ENCODE measurements at regions not wholly inside any gene's neighbourhood (a gene's known extent, or its start where the extent isn't known, plus 50 kb on each side); places are given as distances from the start of the nearest gene placed in this dataset.

DNA sequence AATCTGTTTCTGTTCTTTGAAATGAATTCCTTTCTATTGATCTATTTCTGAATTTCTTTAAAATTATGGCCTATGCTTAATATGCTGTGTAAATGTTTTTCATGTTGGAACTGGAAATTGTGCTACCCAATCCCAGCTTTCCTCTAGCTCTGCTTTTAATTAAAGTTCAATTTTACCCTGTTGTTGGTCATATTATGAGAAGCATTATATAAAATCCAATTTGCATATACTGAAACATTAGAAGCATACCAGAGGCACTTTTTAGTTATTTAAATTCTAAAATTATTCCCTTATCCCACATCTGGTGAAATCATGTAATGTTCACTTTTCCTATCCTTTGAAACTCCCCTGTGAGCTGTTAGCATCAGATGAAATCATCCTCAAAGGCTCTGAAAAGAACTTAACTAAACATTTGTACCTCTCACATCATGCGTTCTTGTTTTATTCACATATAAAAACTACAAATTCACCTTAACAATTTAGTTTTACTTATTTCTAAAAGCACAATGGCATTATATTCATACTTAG, 160.6 kb upstream of the COL21A1 start:
- ChIA-PET POLR2A (no interaction called here), CTCF (no interaction called here)
- H3K27ac Mint-ChIP-seq = no peak overlapping the region
- H3K9me3 ChIP-seq (ENCODE audit: low read length) = no peaks in the 10 kb centered on the region
- H3K36me3 ChIP-seq (ENCODE audit: insufficient read depth, low read length) = no peaks in the 10 kb centered on the region
- no peaks in the 10 kb centered on the region for H3K27me3 ChIP-seq (ENCODE audit: insufficient read depth, low read length, poor library complexity, severe bottlenecking)
- H3K36me3 Mint-ChIP-seq = no peaks in the 10 kb centered on the region
- no peak overlapping the region for H3K4me3 ChIP-seq (ENCODE audit: low read length)
- peaks cover 0 to 3% (median 0%) of the 10 kb centered on the region in 5 donors for H3K9me3 Mint-ChIP-seq
- no peak for DNase-seq
- H3K27ac ChIP-seq (ENCODE audit: low read depth, low read length) = no peak overlapping the region
- H3K4me1 Mint-ChIP-seq = no peaks in the 10 kb centered on the region
- H3K27me3 Mint-ChIP-seq = no peaks in the 10 kb centered on the region
- H3K4me3 Mint-ChIP-seq = no peak overlapping the region
- no peaks in the 10 kb centered on the region for H3K4me1 ChIP-seq (ENCODE audit: insufficient read depth, low read length)

DNA sequence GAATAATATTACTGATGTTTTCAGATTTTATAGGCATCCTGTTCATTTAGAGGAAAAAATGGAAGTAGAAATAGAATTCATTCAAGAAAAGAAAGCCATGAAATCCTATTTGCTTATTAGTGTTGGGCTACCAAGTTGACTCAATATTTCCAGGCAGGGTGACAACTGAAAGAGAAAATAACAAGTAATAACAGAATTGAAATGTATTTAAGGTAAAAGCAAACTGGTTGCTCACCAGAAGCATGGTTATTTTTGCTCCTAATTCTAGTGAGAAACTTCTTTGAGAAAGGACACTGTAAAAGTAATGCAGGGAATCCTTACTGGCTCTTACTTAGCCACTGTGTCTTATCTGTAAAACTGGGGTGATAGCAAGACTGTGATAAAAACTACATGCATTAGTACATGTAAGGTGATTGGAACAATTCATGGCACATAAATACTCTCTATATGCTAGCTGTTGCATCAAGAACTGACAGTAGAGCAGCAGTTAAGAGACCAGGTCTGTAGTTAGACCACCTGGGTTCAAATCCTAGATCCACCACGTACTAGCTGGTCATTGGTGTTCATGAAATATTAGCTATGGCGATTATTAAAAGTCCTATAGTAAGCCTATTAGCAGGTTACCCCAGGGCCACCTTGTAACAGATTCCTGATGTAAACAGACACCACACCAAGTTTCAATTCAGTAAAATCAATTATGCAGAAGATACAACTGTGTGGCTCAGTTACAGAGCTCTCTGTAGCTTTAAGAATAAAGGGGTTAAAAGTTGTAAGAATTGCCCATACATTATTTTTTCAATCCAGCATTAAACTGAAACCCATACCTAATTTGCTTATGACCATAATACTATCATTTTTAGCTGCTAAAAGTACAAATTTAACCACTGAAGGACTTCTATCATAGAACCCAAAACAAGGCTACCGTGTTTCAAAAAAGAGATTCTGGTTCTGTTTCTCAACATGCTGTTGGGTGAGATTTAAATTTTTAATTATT, 159.2 kb upstream of the COL21A1 start:
- no peak overlapping the region for H3K4me3 Mint-ChIP-seq
- POLR2A ChIA-PET = no interaction called here
- no peaks in the 10 kb centered on the region for H3K36me3 Mint-ChIP-seq

DNA sequence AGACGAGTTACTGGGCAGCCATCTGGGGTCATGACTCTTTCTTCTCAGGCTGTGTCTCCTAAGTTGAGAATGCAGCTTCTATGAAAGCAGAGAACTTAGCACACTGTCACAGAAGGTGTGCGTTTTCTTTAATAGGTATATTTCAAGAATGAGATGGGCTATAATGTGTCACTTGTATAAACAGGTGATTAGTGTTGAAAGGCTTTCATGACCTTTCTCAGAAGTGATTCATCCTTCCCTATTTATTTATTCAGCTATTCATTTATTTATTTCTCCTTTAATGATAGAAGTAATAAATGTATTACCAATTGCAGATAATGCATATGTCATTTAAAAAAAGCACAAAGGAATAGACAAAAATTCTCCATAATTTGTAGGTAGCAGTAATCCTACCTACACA, 157.2 kb upstream of the COL21A1 start:
- no peak for DNase-seq
- Histone ChIP-seq H3K9me3 (ENCODE audit: low read length) (no peaks in the 10 kb centered on the region), H3K4me3 (ENCODE audit: low read length) (no peak overlapping the region), H3K27me3 (ENCODE audit: insufficient read depth, low read length, poor library complexity, severe bottlenecking) (no peaks in the 10 kb centered on the region), H3K36me3 (ENCODE audit: insufficient read depth, low read length) (no peaks in the 10 kb centered on the region), H3K4me1 (ENCODE audit: insufficient read depth, low read length) (no peaks in the 10 kb centered on the region), H3K27ac (ENCODE audit: low read depth, low read length) (no peak overlapping the region)
- ChIA-PET CTCF (no interaction called here), POLR2A (no interaction called here)
- no peaks in the 10 kb centered on the region for H3K27me3 Mint-ChIP-seq
- no peaks in the 10 kb centered on the region for H3K36me3 Mint-ChIP-seq
- H3K4me1 Mint-ChIP-seq = no peaks in the 10 kb centered on the region
- peaks cover 0 to 8% (median 0%) of the 10 kb centered on the region in 5 donors for H3K9me3 Mint-ChIP-seq
- H3K4me3 Mint-ChIP-seq = no peak overlapping the region
- H3K27ac Mint-ChIP-seq = no peak overlapping the region

More for the DNA sequence above, 159.2 kb upstream of the COL21A1 start:
- CTCF ChIA-PET = no interaction called here
- peaks cover 0 to 6% (median 0%) of the 10 kb centered on the region in 5 donors for H3K9me3 Mint-ChIP-seq
- no peak for DNase-seq
- no peak overlapping the region for H3K27ac Mint-ChIP-seq
- Histone ChIP-seq H3K27ac (ENCODE audit: low read depth, low read length) (no peak overlapping the region), H3K4me1 (ENCODE audit: insufficient read depth, low read length) (no peaks in the 10 kb centered on the region), H3K36me3 (ENCODE audit: insufficient read depth, low read length) (no peaks in the 10 kb centered on the region), H3K9me3 (ENCODE audit: low read length) (no peaks in the 10 kb centered on the region), H3K27me3 (ENCODE audit: insufficient read depth, low read length, poor library complexity, severe bottlenecking) (no peaks in the 10 kb centered on the region), H3K4me3 (ENCODE audit: low read length) (no peak overlapping the region)
- H3K4me1 Mint-ChIP-seq = no peaks in the 10 kb centered on the region
- no peaks in the 10 kb centered on the region for H3K27me3 Mint-ChIP-seq

DNA sequence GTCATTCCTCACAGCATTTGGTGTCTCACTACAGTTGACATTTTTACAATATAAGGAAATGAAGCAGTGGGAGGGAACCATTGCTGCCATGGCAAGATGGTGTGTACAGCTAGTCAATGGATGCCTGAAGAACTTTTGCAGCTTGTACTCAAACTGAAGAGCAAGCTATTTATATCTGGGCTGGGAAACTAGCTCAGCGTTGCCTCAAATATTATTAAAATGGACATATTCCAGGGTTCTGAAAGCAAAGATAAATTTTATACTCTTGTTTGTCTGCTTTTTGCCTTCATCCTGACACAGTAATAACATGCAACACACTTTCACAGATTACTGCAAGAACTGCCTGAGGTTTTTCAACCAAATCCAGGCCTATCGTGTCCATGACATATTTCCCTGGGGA, 156.4 kb upstream of the COL21A1 start:
- Histone ChIP-seq H3K27ac (ENCODE audit: low read depth, low read length) (no peak overlapping the region), H3K27me3 (ENCODE audit: insufficient read depth, low read length, poor library complexity, severe bottlenecking) (no peaks in the 10 kb centered on the region), H3K4me3 (ENCODE audit: low read length) (no peak overlapping the region), H3K4me1 (ENCODE audit: insufficient read depth, low read length) (no peaks in the 10 kb centered on the region), H3K36me3 (ENCODE audit: insufficient read depth, low read length) (no peaks in the 10 kb centered on the region), H3K9me3 (ENCODE audit: low read length) (no peaks in the 10 kb centered on the region)
- H3K36me3 Mint-ChIP-seq = no peaks in the 10 kb centered on the region
- peaks cover 0 to 8% (median 0%) of the 10 kb centered on the region in 5 donors for H3K9me3 Mint-ChIP-seq
- ChIA-PET POLR2A (no interaction called here), CTCF (no interaction called here)
- no peak overlapping the region for H3K4me3 Mint-ChIP-seq
- H3K27ac Mint-ChIP-seq = no peak overlapping the region
- H3K4me1 Mint-ChIP-seq = no peaks in the 10 kb centered on the region
- DNase-seq = no peak
- H3K27me3 Mint-ChIP-seq = no peaks in the 10 kb centered on the region

- H3K27me3 Mint-ChIP-seq = no peaks in the 10 kb centered on the region
- ChIA-PET POLR2A (no interaction called here), CTCF (no interaction called here)
- H3K36me3 ChIP-seq (ENCODE audit: insufficient read depth, low read length) = no peaks in the 10 kb centered on the region
- no peak for DNase-seq
- H3K27ac ChIP-seq (ENCODE audit: low read depth, low read length) = no peak overlapping the region
- no peaks in the 10 kb centered on the region for H3K4me1 Mint-ChIP-seq
- no peak overlapping the region for H3K27ac Mint-ChIP-seq
- no peak overlapping the region for H3K4me3 Mint-ChIP-seq
- H3K4me1 ChIP-seq (ENCODE audit: insufficient read depth, low read length) = no peaks in the 10 kb centered on the region
- no peak overlapping the region for H3K4me3 ChIP-seq (ENCODE audit: low read length)
- H3K36me3 Mint-ChIP-seq = no peaks in the 10 kb centered on the region
- peaks cover 0 to 8% (median 0%) of the 10 kb centered on the region in 5 donors for H3K9me3 Mint-ChIP-seq
- no peaks in the 10 kb centered on the region for H3K9me3 ChIP-seq (ENCODE audit: low read length)
- H3K27me3 ChIP-seq (ENCODE audit: insufficient read depth, low read length, poor library complexity, severe bottlenecking) = no peaks in the 10 kb centered on the region
Observed at GRCh38 chr6:56401477-56402070, 154.2 kb upstream of the COL21A1 start.

DNA sequence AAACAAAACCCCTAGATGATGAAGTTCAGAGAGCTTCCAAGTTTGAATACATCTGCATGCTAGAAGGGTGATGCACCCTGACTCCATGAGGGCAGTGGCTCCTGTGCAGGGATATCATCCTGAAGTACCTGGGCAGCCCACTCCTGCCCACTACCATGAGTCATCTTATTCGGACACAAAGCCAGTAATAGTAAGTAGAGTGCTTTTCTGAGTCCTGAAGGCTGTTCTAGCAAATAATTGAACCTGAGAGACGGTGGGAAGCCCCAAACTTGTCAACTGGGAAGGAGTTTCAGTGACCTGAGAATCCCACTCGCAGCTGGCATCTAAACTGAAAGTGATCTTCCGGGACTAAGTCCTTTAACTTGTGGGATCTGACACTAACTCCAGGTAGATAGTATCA, 152.9 kb upstream of the COL21A1 start:
- H3K4me1 ChIP-seq (ENCODE audit: insufficient read depth, low read length) = no peaks in the 10 kb centered on the region
- DNase-seq = no peak
- Mint-ChIP-seq H3K4me3 (no peak overlapping the region), H3K9me3 (peaks cover 0 to 8% (median 0%) of the 10 kb centered on the region in 5 donors), H3K4me1 (no peaks in the 10 kb centered on the region), H3K27me3 (peaks cover 0 to 2% of the 10 kb centered on the region in 2 donors), H3K27ac (no peak overlapping the region), H3K36me3 (no peaks in the 10 kb centered on the region)
- H3K27me3 ChIP-seq (ENCODE audit: insufficient read depth, low read length, poor library complexity, severe bottlenecking) = no peaks in the 10 kb centered on the region
- ChIA-PET CTCF (no interaction called here), POLR2A (no interaction called here)
- no peak overlapping the region for H3K27ac ChIP-seq (ENCODE audit: low read depth, low read length)
- H3K4me3 ChIP-seq (ENCODE audit: low read length) = no peak overlapping the region
- H3K36me3 ChIP-seq (ENCODE audit: insufficient read depth, low read length) = no peaks in the 10 kb centered on the region
- H3K9me3 ChIP-seq (ENCODE audit: low read length) = no peaks in the 10 kb centered on the region

DNA sequence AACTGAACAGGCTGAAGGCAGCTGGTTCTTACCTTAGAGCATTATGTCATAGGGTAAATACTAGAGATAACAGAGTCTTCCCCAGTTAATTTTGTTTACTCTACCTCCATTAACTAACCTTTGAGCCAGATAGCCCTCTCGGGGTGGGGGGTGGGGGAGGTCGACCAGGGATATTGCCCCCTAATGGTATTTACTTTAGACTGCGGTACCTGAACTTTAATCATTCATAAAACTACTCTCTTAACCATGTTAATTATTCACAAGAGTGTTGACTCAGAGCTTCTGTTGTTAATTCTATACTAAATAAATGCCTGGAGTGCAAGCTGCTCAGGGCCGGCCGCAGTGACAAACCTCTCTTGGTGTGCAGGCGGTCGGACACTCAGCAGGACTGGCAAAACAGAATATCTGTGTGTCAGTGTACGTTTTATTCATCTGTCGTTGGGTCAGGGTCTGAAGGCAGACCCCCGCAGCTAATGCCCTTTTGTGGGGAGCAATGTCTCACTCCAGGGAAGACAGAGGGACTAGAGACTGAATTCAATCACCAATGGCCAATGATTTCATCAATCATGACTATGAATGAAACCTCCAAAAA, 152.4 kb upstream of the COL21A1 start:
- peaks cover 0 to 2% of the 10 kb centered on the region in 2 donors for H3K27me3 Mint-ChIP-seq
- no peak overlapping the region for H3K27ac ChIP-seq (ENCODE audit: low read depth, low read length)
- no peaks in the 10 kb centered on the region for H3K36me3 ChIP-seq (ENCODE audit: insufficient read depth, low read length)
- DNase-seq = no peak
- H3K27me3 ChIP-seq (ENCODE audit: insufficient read depth, low read length, poor library complexity, severe bottlenecking) = no peaks in the 10 kb centered on the region
- H3K27ac Mint-ChIP-seq = no peak overlapping the region
- H3K9me3 Mint-ChIP-seq = peaks cover 0 to 8% (median 0%) of the 10 kb centered on the region in 5 donors
- no peak overlapping the region for H3K4me3 ChIP-seq (ENCODE audit: low read length)
- no peaks in the 10 kb centered on the region for H3K4me1 Mint-ChIP-seq
- no peaks in the 10 kb centered on the region for H3K36me3 Mint-ChIP-seq
- no peaks in the 10 kb centered on the region for H3K9me3 ChIP-seq (ENCODE audit: low read length)
- H3K4me1 ChIP-seq (ENCODE audit: insufficient read depth, low read length) = no peaks in the 10 kb centered on the region
- CTCF ChIA-PET = no interaction called here
- H3K4me3 Mint-ChIP-seq = no peak overlapping the region
- POLR2A ChIA-PET = no interaction called here

DNA sequence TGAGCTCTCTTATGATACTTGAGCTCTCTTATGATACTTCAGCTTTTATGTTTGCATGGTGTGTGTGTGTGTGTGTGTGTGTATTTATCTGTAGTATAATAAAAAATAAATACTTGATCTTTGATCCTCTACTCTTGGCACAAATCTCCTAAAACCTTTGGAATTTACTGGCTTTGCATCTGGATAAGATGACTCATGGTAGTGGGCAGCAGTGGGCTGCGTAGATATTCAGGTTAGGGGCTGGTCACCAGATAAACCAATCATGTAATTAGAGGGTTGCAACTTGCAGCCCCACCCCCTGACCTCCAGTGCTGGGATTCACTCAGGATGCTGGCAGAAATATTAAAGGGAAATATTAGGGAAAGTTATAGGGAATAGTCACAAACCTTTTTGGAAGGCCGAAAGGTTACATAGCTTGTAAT, 151.9 kb upstream of the COL21A1 start:
- ChIA-PET CTCF (no interaction called here), POLR2A (no interaction called here)
- H3K36me3 ChIP-seq (ENCODE audit: insufficient read depth, low read length) = no peaks in the 10 kb centered on the region
- Mint-ChIP-seq H3K36me3 (no peaks in the 10 kb centered on the region), H3K27me3 (peaks cover 0 to 2% of the 10 kb centered on the region in 2 donors), H3K9me3 (peaks cover 0 to 8% (median 0%) of the 10 kb centered on the region in 5 donors), H3K4me3 (no peak overlapping the region), H3K27ac (no peak overlapping the region), H3K4me1 (no peaks in the 10 kb centered on the region)
- no peaks in the 10 kb centered on the region for H3K4me1 ChIP-seq (ENCODE audit: insufficient read depth, low read length)
- DNase-seq = no peak
- no peaks in the 10 kb centered on the region for H3K27me3 ChIP-seq (ENCODE audit: insufficient read depth, low read length, poor library complexity, severe bottlenecking)
- H3K4me3 ChIP-seq (ENCODE audit: low read length) = no peak overlapping the region
- no peaks in the 10 kb centered on the region for H3K9me3 ChIP-seq (ENCODE audit: low read length)
- H3K27ac ChIP-seq (ENCODE audit: low read depth, low read length) = no peak overlapping the region

All from CD8-positive, alpha-beta memory T cell (primary cell).